ENCODE measurements at regions not wholly inside any gene's neighbourhood (a gene's known extent, or its start where the extent isn't known, plus 50 kb on each side); places are given as distances from the start of the nearest gene placed in this dataset.

DNA sequence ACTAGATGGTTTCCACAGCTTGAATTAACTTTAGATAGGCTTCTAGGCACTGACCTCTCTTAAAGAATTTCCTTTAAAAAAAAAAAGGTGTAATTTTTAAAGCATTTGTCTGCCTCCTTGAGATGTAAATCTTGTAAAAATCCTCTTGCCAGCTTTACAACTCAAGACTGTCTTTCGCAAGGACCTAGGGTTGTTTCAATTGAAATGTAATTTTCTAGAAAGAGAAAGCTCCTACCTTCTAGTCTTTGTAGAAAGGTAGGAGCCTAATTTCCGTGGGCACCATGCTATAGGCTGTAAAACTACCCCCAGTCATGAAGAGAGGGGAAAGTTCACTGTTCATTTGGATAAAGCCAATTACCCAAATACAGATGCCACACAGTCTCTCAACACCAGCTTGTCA is 228.8 kb upstream of the TMEM229A start:
- ChIA-PET POLR2A (no interaction called here), CTCF (ENCODE audit: low intra/inter-chr PET ratio, low total read pairs) (no interaction called here)
- ATAC-seq (no peak), FAIRE-seq (no peak), DNase-seq (ENCODE audit: low spot score) (no peak)
- Histone ChIP-seq H3K4me3 (replicated peaks in 1 of 3; ENCODE audit: insufficient read depth in 1 of 3, low read depth in 2 of 3, low read length in 3 of 3) (no peak overlapping the region), H4K20me1 (ENCODE audit: insufficient read depth, low read length) (no peaks in the 10 kb centered on the region), H3K9me3 (ENCODE audit: low read length) (no peaks in the 10 kb centered on the region), H3K36me3 (replicated peaks in 1 of 2; ENCODE audit: control insufficient read depth in 1 of 2, insufficient read depth in 2 of 2, low read length in 2 of 2) (no peaks in the 10 kb centered on the region), H3K27ac (ENCODE audit: extremely low read length, insufficient read depth, low read length) (no peak overlapping the region), H2AFZ (ENCODE audit: low read length) (no peak overlapping the region), H3K79me2 (ENCODE audit: insufficient read depth, low read length) (no peaks in the 10 kb centered on the region), H3K4me1 (ENCODE audit: insufficient read depth, low read length) (no peaks in the 10 kb centered on the region), H3K27me3 (ENCODE audit: control insufficient read depth in 1 of 2, insufficient read depth in 2 of 2, low read length in 2 of 2) (no peaks in the 10 kb centered on the region), H3K9ac (ENCODE audit: insufficient read depth, low read depth, low read length) (no peak overlapping the region), H3K4me2 (ENCODE audit: low read depth, low read length) (no peak overlapping the region)
- intact Hi-C loops (cut with micrococcal nuclease; ENCODE audit: unreplicated experiment) (no loop called here), in situ Hi-C loops (cut with HindIII; ENCODE audit: extremely low pct_ligation_motif_present, low pct_unique_long_range_greater_than_20kb) (no loop called here)
- no TSS peak for BruUV-seq (replicated peaks)
- WGBS (ENCODE audit: low lambda C conversion rate), result 2% methylated on average over 2 of the region's 2 CpGs
- TF ChIP-seq ZBTB10 (CRISPR knock-in tag; IDR thresholded peaks at IDR 0.05; ENCODE audit: borderline replicate concordance) (no peak), ZFX (CRISPR knock-in tag; IDR thresholded peaks at IDR 0.05; ENCODE audit: low read depth) (no peak), TGIF2 (CRISPR knock-in tag; IDR thresholded peaks at IDR 0.05) (no peak), ZNF639 (CRISPR knock-in tag; conservative IDR thresholded peaks at IDR 0.05) (no peak), ZNF275 (CRISPR knock-in tag; IDR thresholded peaks at IDR 0.05; ENCODE audit: borderline replicate concordance) (no peak), FOXK2 (IDR thresholded peaks at IDR 0.05) (no peak)
- TF ChIP-seq, protein P1, sequence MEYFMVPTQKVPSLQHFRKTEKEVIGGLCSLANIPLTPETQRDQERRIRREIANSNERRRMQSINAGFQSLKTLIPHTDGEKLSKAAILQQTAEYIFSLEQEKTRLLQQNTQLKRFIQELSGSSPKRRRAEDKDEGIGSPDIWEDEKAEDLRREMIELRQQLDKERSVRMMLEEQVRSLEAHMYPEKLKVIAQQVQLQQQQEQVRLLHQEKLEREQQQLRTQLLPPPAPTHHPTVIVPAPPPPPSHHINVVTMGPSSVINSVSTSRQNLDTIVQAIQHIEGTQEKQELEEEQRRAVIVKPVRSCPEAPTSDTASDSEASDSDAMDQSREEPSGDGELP (IDR thresholded peaks at IDR 0.05; ENCODE audit: borderline replicate concordance, low read depth), result no peak
